ENCODE measurements at regions not wholly inside any gene's neighbourhood (a gene's known extent, or its start where the extent isn't known, plus 50 kb on each side); places are given as distances from the start of the nearest gene placed in this dataset.

DNA sequence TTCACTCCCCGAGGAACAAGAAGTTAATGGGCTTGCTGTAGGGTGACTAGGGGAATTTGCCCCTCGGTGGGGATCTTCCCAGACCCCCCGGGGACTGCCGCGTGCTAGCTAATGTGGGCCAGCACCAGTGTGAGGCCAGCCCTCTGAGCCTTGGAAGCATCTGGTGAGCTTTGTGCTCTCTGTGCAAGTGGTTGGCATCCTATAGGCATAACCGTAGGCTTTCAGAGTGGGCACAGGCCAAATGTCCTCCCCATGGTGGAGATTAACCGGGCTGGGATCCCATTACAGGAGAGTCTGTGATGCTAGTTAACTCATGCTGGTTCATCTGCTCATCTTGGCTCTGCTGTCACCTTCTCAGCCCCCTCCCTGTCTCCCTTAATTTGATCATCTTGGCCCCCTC is 125.7 kb downstream of the TRIM29 start:
- H3K36me3 ChIP-seq (ENCODE audit: control insufficient read depth, insufficient read depth, low read length), result no peaks in the 10 kb centered on the region
- H3K27ac ChIP-seq (ENCODE audit: low read depth, low read length), result no peak overlapping the region
- H3K9ac ChIP-seq (ENCODE audit: low read length), result no peak overlapping the region
- H3K4me1 ChIP-seq (ENCODE audit: control insufficient read depth, insufficient read depth, low read length), result peaks cover 9% of the 10 kb centered on the region
- peaks cover 11% of the 10 kb centered on the region; the same call in 1 of the 2 replicates for H3K27me3 ChIP-seq (ENCODE audit: control insufficient read depth, insufficient read depth, low read length)
- H3K4me3 ChIP-seq (ENCODE audit: low read depth, low read length), result no peak overlapping the region
- no peaks in the 10 kb centered on the region for H3K9me3 ChIP-seq (ENCODE audit: control insufficient read depth, insufficient read depth, low read depth, low read length)

- Histone ChIP-seq H3K9ac (ENCODE audit: low read length) (no peak overlapping the region), H3K4me3 (ENCODE audit: low read depth, low read length) (no peak overlapping the region), H3K27ac (ENCODE audit: low read depth, low read length) (no peak overlapping the region), H3K36me3 (ENCODE audit: control insufficient read depth, insufficient read depth, low read length) (no peaks in the 10 kb centered on the region), H3K9me3 (ENCODE audit: control insufficient read depth, insufficient read depth, low read depth, low read length) (no peaks in the 10 kb centered on the region), H3K27me3 (ENCODE audit: control insufficient read depth, insufficient read depth, low read length) (peaks cover 11% of the 10 kb centered on the region; the same call in 1 of the 2 replicates), H3K4me1 (ENCODE audit: control insufficient read depth, insufficient read depth, low read length) (peaks cover 8% of the 10 kb centered on the region)
Measured at GRCh38 chr11:120011836-120012235, 126.1 kb downstream of the TRIM29 start.

GRCh38 chr11:120010775-120011174 is 127.1 kb downstream of the TRIM29 start:
- no peaks in the 10 kb centered on the region for H3K36me3 ChIP-seq (ENCODE audit: control insufficient read depth, insufficient read depth, low read length)
- H3K27ac ChIP-seq (ENCODE audit: low read depth, low read length), result no peak overlapping the region
- H3K9me3 ChIP-seq (ENCODE audit: control insufficient read depth, insufficient read depth, low read depth, low read length), result no peaks in the 10 kb centered on the region
- no peak overlapping the region for H3K9ac ChIP-seq (ENCODE audit: low read length)
- peaks cover 8% of the 10 kb centered on the region for H3K4me1 ChIP-seq (ENCODE audit: control insufficient read depth, insufficient read depth, low read length)
- H3K4me3 ChIP-seq (ENCODE audit: low read depth, low read length), result no peak overlapping the region
- H3K27me3 ChIP-seq (ENCODE audit: control insufficient read depth, insufficient read depth, low read length), result peaks cover 11% of the 10 kb centered on the region; the same call in 1 of the 2 replicates

GRCh38 chr11:120009938-120010337 is 128.0 kb downstream of the TRIM29 start:
- H3K4me3 ChIP-seq (ENCODE audit: low read depth, low read length), result no peak overlapping the region
- H3K27ac ChIP-seq (ENCODE audit: low read depth, low read length), result no peak overlapping the region
- H3K9ac ChIP-seq (ENCODE audit: low read length), result no peak overlapping the region
- no peaks in the 10 kb centered on the region for H3K9me3 ChIP-seq (ENCODE audit: control insufficient read depth, insufficient read depth, low read depth, low read length)
- peaks cover 10% of the 10 kb centered on the region; the same call in 1 of the 2 replicates for H3K27me3 ChIP-seq (ENCODE audit: control insufficient read depth, insufficient read depth, low read length)
- H3K4me1 ChIP-seq (ENCODE audit: control insufficient read depth, insufficient read depth, low read length), result peaks cover 8% of the 10 kb centered on the region
- no peaks in the 10 kb centered on the region for H3K36me3 ChIP-seq (ENCODE audit: control insufficient read depth, insufficient read depth, low read length)

DNA sequence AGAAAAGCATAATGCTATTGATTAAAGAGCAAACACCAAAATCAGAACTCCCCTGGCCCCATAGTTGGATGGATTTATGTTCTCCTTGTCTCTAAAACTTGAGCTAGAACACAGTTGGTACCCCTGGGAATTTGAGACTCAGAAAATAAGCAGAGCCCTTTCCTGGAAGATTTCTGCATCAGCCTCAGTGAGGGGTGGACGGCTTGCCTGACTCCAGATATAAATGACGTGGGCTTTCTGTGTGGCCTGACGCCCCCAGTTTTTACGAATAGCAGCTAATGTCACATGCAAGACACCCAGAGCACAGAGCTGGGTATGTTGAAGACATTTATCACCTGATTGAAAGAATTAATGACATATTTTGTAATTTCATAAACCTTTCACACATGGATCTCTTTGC is 130.8 kb downstream of the TRIM29 start:
- no peaks in the 10 kb centered on the region for H3K9me3 ChIP-seq (ENCODE audit: control insufficient read depth, insufficient read depth, low read depth, low read length)
- no peak overlapping the region for H3K4me3 ChIP-seq (ENCODE audit: low read depth, low read length)
- H3K36me3 ChIP-seq (ENCODE audit: control insufficient read depth, insufficient read depth, low read length), result no peaks in the 10 kb centered on the region

DNA sequence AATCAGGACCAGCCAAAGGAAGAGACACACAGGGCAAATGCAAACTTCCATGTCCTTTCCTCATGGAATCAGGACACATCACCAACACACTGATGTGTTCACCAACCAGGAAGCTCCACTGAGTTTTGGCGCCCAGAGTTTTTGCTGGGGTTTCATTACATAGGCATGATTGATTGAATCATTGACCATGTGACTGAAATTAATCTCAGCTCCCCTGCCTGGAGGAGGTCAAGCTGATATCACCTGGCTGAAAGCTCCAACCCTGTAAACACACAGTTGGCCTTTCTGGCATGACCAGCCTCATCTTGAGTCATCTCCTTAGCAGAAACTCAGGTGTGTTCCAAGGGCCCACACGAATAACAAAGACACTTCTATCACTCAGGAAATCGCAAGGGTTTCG is 133.2 kb downstream of the TRIM29 start:
- H3K36me3 ChIP-seq (ENCODE audit: control insufficient read depth, insufficient read depth, low read length), result no peaks in the 10 kb centered on the region
- no peak overlapping the region for H3K27ac ChIP-seq (ENCODE audit: low read depth, low read length)
- H3K4me1 ChIP-seq (ENCODE audit: control insufficient read depth, insufficient read depth, low read length), result peaks cover 18% of the 10 kb centered on the region
- H3K9me3 ChIP-seq (ENCODE audit: control insufficient read depth, insufficient read depth, low read depth, low read length), result no peaks in the 10 kb centered on the region
- no peaks in the 10 kb centered on the region for H3K27me3 ChIP-seq (ENCODE audit: control insufficient read depth, insufficient read depth, low read length)
- H3K9ac ChIP-seq (ENCODE audit: low read length), result no peak overlapping the region
- H3K4me3 ChIP-seq (ENCODE audit: low read depth, low read length), result no peak overlapping the region

More for the DNA sequence above, 130.8 kb downstream of the TRIM29 start:
- Histone ChIP-seq H3K27me3 (ENCODE audit: control insufficient read depth, insufficient read depth, low read length) (peaks cover 5% of the 10 kb centered on the region; the same call in 1 of the 2 replicates), H3K4me1 (ENCODE audit: control insufficient read depth, insufficient read depth, low read length) (peaks cover 2% of the 10 kb centered on the region), H3K27ac (ENCODE audit: low read depth, low read length) (no peak overlapping the region), H3K9ac (ENCODE audit: low read length) (no peak overlapping the region)

DNA sequence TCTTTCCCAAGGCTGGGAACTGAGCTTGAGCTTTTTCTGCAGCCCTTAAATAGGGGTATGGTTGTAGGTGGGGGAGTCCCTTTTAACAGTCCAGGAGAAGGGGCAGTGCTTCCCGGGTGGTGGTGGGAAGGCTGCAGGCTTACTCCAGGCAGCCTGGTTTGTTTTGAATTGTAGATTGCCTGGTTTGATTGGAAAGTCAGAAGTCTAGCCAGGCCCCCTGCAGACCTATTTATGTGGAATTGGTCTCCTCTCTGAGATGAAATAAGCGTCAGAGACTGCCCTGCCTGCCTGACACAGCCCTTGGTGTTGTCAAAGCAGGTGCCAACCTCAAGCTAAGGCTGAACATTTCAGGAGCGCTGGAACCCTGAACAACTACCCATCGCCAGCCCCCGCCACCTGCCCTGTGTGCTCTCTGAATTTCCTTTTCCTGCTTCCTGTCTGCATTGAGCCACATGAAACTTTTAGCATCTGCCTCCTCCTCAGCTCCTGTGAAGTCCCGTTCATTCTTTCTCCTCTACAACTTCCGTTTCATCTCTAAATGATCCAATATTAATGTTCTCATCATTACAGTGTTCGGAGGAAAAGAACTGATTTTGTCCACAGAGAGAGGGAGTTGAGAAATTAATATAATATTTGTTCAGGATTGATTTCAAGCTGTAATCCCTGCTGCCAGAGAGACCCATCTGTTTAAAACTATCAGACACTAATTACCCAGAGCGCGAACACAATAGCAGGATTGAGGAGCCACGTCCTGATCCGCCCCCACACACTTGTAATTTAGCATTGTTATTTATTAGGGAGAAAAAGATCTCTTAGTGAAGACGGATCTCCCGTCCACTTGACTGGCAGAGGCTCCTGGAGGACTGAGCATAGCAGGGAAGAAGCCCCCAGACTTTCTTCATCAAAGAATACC is 136.5 kb downstream of the TRIM29 start:
- H3K4me3 ChIP-seq (ENCODE audit: low read depth, low read length), result no peak overlapping the region
- H3K27me3 ChIP-seq (ENCODE audit: control insufficient read depth, insufficient read depth, low read length), result no peaks in the 10 kb centered on the region
- H3K9ac ChIP-seq (ENCODE audit: low read length), result no peak overlapping the region
- H3K9me3 ChIP-seq (ENCODE audit: control insufficient read depth, insufficient read depth, low read depth, low read length), result no peaks in the 10 kb centered on the region
- H3K4me1 ChIP-seq (ENCODE audit: control insufficient read depth, insufficient read depth, low read length), result peaks cover 18% of the 10 kb centered on the region
- no peak overlapping the region for H3K27ac ChIP-seq (ENCODE audit: low read depth, low read length)
- no peaks in the 10 kb centered on the region for H3K36me3 ChIP-seq (ENCODE audit: control insufficient read depth, insufficient read depth, low read length)

DNA sequence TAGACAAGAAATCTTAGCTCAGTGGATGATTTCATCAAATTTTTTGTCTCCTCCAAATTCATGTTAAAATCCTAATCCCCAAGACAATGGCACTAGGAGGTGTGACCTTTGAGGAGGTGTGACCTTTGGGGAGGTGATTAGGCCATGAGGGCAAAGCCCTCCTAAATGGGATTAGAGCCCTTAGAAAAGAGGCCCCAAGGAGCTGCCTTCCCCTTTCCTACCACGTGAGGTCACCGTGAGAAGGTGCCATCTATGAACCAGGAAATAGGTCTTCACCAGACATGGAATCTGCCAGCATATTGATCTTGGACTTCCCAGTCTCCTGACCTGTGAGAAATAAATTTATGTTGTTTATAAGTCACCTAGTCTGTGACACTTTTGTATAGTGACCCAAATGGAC is 138.7 kb downstream of the TRIM29 start:
- Histone ChIP-seq H3K27ac (ENCODE audit: low read depth, low read length) (no peak overlapping the region), H3K4me1 (ENCODE audit: control insufficient read depth, insufficient read depth, low read length) (peaks cover 18% of the 10 kb centered on the region), H3K27me3 (ENCODE audit: control insufficient read depth, insufficient read depth, low read length) (no peaks in the 10 kb centered on the region), H3K9ac (ENCODE audit: low read length) (no peak overlapping the region), H3K4me3 (ENCODE audit: low read depth, low read length) (no peak overlapping the region), H3K9me3 (ENCODE audit: control insufficient read depth, insufficient read depth, low read depth, low read length) (no peaks in the 10 kb centered on the region), H3K36me3 (ENCODE audit: control insufficient read depth, insufficient read depth, low read length) (no peaks in the 10 kb centered on the region)

- Histone ChIP-seq H3K27ac (ENCODE audit: low read depth, low read length) (no peak overlapping the region), H3K4me3 (ENCODE audit: low read depth, low read length) (no peak overlapping the region), H3K9ac (ENCODE audit: low read length) (no peak overlapping the region), H3K36me3 (ENCODE audit: control insufficient read depth, insufficient read depth, low read length) (no peaks in the 10 kb centered on the region), H3K4me1 (ENCODE audit: control insufficient read depth, insufficient read depth, low read length) (peaks cover 33% of the 10 kb centered on the region), H3K27me3 (ENCODE audit: control insufficient read depth, insufficient read depth, low read length) (no peaks in the 10 kb centered on the region), H3K9me3 (ENCODE audit: control insufficient read depth, insufficient read depth, low read depth, low read length) (no peaks in the 10 kb centered on the region)
Measured at GRCh38 chr11:119996556-119996955, 141.4 kb downstream of the TRIM29 start.

DNA sequence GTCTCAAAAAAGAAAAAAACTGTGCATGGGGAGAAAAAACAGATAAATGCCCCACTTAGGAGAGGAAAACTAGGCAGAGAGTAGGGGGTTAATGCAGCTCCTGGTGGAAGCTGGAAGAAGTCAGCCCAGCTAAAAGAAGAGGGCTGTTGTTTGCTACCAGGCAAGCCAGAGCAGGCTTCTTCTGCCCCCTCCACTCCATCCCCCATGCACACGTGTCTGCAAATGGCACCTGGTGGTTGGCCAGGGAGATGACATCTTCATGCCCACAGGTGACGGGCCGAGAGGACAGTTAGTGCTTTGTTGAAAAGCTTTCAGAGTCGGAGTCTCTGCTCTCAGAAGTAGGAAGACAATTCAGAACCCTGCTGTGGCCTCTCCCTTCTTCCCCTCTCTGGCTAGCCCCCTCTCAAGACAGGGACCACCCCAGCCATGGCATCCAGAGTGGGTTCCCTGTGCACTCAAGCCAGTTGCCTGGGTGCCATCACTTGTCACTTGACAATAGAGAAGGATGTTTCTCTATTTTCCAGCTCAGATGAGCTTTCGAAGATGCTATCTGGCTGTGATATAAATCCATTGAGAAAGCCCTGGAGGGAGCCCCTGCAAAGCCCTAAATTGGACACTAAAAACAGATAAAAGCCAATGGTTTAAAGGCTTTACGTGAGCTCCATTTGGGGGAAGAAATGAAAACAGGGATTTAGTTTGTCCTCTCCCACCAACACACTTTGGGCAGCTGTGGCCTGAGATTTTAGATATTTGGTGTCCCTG is 142.0 kb downstream of the TRIM29 start:
- no peak overlapping the region for H3K27ac ChIP-seq (ENCODE audit: low read depth, low read length)
- no peaks in the 10 kb centered on the region for H3K36me3 ChIP-seq (ENCODE audit: control insufficient read depth, insufficient read depth, low read length)
- H3K9me3 ChIP-seq (ENCODE audit: control insufficient read depth, insufficient read depth, low read depth, low read length), result no peaks in the 10 kb centered on the region
- no peak overlapping the region for H3K4me3 ChIP-seq (ENCODE audit: low read depth, low read length)
- H3K9ac ChIP-seq (ENCODE audit: low read length), result no peak overlapping the region
- no peaks in the 10 kb centered on the region for H3K27me3 ChIP-seq (ENCODE audit: control insufficient read depth, insufficient read depth, low read length)
- H3K4me1 ChIP-seq (ENCODE audit: control insufficient read depth, insufficient read depth, low read length), result peaks cover 31% of the 10 kb centered on the region

- Histone ChIP-seq H3K4me1 (ENCODE audit: control insufficient read depth, insufficient read depth, low read length) (peaks cover 28% of the 10 kb centered on the region), H3K9ac (ENCODE audit: low read length) (no peak overlapping the region), H3K9me3 (ENCODE audit: control insufficient read depth, insufficient read depth, low read depth, low read length) (no peaks in the 10 kb centered on the region), H3K36me3 (ENCODE audit: control insufficient read depth, insufficient read depth, low read length) (no peaks in the 10 kb centered on the region), H3K27me3 (ENCODE audit: control insufficient read depth, insufficient read depth, low read length) (no peaks in the 10 kb centered on the region; the same call in 1 of the 2 replicates), H3K27ac (ENCODE audit: low read depth, low read length) (no peak overlapping the region), H3K4me3 (ENCODE audit: low read depth, low read length) (no peak overlapping the region)
Measured at GRCh38 chr11:119993722-119994121, 144.2 kb downstream of the TRIM29 start.

Measured in HUES6 (cell line).